ENCODE measurements at regions not wholly inside any gene's neighbourhood (a gene's known extent, or its start where the extent isn't known, plus 50 kb on each side); places are given as distances from the start of the nearest gene placed in this dataset.

DNA sequence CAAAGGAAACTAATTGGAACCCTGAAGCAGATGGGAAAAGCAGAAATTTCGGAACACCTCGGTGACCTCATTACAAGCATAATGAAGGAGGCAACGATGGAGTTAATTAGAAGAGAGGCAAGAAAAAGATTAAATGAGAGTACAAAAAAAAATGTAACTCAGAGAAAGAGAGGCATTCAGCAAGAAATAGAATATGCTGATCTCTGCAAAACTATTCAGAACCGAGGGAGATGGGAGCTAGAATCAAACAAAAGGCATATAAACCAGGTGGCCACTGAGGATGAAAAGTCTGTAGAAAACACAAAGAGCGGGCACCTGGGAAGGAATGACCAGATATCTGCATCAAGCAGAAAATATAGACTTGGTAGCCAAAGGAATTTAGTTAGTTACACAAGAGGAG lies 118.9 kb downstream of the CETN3 start:
- DNase-seq (ENCODE audit: low read depth in 1 of 2, low spot score in 1 of 2): no peak
- Histone ChIP-seq H3K27me3 (ENCODE audit: insufficient read depth, poor library complexity, severe bottlenecking) (no peaks in the 10 kb centered on the region), H3K27ac (replicated peaks) (no peak overlapping the region), H3K4me3 (replicated peaks; ENCODE audit: insufficient read depth, low read length) (no peak overlapping the region)
- TF ChIP-seq GABPA (IDR thresholded peaks at IDR 0.05; ENCODE audit: low read depth): no peak
- no peak for TF ChIP-seq POLR2AphosphoS5 (IDR thresholded peaks at IDR 0.05; ENCODE audit: low read depth)
- TF ChIP-seq REST (IDR thresholded peaks at IDR 0.05; ENCODE audit: insufficient replicate concordance, low read depth): no peak
- TF ChIP-seq SPI1 (IDR thresholded peaks at IDR 0.05; ENCODE audit: borderline replicate concordance, low read depth): no peak
- TF ChIP-seq, protein P1, sequence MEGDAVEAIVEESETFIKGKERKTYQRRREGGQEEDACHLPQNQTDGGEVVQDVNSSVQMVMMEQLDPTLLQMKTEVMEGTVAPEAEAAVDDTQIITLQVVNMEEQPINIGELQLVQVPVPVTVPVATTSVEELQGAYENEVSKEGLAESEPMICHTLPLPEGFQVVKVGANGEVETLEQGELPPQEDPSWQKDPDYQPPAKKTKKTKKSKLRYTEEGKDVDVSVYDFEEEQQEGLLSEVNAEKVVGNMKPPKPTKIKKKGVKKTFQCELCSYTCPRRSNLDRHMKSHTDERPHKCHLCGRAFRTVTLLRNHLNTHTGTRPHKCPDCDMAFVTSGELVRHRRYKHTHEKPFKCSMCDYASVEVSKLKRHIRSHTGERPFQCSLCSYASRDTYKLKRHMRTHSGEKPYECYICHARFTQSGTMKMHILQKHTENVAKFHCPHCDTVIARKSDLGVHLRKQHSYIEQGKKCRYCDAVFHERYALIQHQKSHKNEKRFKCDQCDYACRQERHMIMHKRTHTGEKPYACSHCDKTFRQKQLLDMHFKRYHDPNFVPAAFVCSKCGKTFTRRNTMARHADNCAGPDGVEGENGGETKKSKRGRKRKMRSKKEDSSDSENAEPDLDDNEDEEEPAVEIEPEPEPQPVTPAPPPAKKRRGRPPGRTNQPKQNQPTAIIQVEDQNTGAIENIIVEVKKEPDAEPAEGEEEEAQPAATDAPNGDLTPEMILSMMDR (IDR thresholded peaks at IDR 0.05; ENCODE audit: insufficient read depth, low read length): no peak

DNA sequence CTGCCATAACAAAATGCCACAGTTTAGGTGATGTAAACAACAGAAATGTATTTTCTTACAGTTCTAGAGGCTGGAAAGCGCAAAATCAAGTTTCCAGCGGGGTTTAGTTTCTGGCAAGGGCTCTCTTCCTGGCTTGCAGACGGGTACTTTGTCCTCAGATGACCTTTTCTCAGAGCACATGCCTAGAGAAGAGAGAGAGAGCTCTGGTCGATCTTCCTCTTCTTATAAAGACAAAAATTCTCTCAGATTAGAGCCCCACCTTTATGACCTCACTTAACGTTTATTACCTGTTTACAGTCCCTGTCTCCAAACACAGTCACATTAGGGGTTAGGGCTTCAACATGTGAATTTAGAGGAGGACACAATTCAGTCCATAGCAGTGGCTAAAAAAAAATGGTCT lies 119.7 kb downstream of the CETN3 start:
- Histone ChIP-seq H3K4me3 (replicated peaks; ENCODE audit: insufficient read depth, low read length) (no peak overlapping the region), H3K27ac (replicated peaks) (no peak overlapping the region), H3K27me3 (ENCODE audit: insufficient read depth, poor library complexity, severe bottlenecking) (no peaks in the 10 kb centered on the region)
- no peak for TF ChIP-seq SPI1 (IDR thresholded peaks at IDR 0.05; ENCODE audit: borderline replicate concordance, low read depth)
- TF ChIP-seq, protein P1 (IDR thresholded peaks at IDR 0.05; ENCODE audit: insufficient read depth, low read length): no peak
- TF ChIP-seq POLR2AphosphoS5 (IDR thresholded peaks at IDR 0.05; ENCODE audit: low read depth): no peak
- TF ChIP-seq REST (IDR thresholded peaks at IDR 0.05; ENCODE audit: insufficient replicate concordance, low read depth): no peak
- no peak for TF ChIP-seq GABPA (IDR thresholded peaks at IDR 0.05; ENCODE audit: low read depth)
- DNase-seq (ENCODE audit: low read depth in 1 of 2, low spot score in 1 of 2): no peak

GRCh38 chr5:90287036-90287435 lies 122.5 kb downstream of the CETN3 start:
- Histone ChIP-seq H3K27ac (replicated peaks) (no peak overlapping the region), H3K4me3 (replicated peaks; ENCODE audit: insufficient read depth, low read length) (no peak overlapping the region), H3K27me3 (ENCODE audit: insufficient read depth, poor library complexity, severe bottlenecking) (no peaks in the 10 kb centered on the region)
- TF ChIP-seq, protein P1 (IDR thresholded peaks at IDR 0.05; ENCODE audit: insufficient read depth, low read length): no peak
- TF ChIP-seq REST (IDR thresholded peaks at IDR 0.05; ENCODE audit: insufficient replicate concordance, low read depth) (no peak), GABPA (IDR thresholded peaks at IDR 0.05; ENCODE audit: low read depth) (no peak), SPI1 (IDR thresholded peaks at IDR 0.05; ENCODE audit: borderline replicate concordance, low read depth) (no peak), POLR2AphosphoS5 (IDR thresholded peaks at IDR 0.05; ENCODE audit: low read depth) (no peak)
- no peak for DNase-seq (ENCODE audit: low read depth in 1 of 2, low spot score in 1 of 2)
